ENCODE measurements at regions not wholly inside any gene's neighbourhood (a gene's known extent, or its start where the extent isn't known, plus 50 kb on each side); places are given as distances from the start of the nearest gene placed in this dataset.
A peak's percentile ranks its signal among the peaks of the same experiment; 100 is the strongest.

DNA sequence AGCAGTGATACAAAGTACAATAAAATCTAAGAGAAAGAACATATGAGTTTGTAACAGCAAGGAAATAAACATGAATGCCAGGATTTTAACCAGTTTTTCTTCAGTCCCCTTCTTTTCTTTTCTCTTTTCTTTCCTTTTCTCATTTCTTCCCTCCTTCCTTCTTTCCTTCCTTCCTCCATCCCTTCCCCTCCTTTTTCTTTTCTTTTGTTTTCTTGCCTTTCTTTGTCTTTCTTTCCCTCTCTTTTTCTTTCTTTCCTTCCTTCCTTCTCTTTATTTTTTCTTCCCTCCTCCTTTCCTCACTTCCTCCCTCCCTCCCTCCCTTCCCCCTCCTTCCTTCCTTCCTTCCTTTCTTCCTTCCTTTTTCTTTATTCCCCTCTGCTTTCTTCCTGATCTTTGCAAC, 142.8 kb upstream of the SYT4 start:
- TF ChIP-seq, protein P1, sequence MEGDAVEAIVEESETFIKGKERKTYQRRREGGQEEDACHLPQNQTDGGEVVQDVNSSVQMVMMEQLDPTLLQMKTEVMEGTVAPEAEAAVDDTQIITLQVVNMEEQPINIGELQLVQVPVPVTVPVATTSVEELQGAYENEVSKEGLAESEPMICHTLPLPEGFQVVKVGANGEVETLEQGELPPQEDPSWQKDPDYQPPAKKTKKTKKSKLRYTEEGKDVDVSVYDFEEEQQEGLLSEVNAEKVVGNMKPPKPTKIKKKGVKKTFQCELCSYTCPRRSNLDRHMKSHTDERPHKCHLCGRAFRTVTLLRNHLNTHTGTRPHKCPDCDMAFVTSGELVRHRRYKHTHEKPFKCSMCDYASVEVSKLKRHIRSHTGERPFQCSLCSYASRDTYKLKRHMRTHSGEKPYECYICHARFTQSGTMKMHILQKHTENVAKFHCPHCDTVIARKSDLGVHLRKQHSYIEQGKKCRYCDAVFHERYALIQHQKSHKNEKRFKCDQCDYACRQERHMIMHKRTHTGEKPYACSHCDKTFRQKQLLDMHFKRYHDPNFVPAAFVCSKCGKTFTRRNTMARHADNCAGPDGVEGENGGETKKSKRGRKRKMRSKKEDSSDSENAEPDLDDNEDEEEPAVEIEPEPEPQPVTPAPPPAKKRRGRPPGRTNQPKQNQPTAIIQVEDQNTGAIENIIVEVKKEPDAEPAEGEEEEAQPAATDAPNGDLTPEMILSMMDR (IDR thresholded peaks at IDR 0.05; ENCODE audit: extremely low read depth, missing control alignments): no peak
- no peak for DNase-seq (ENCODE audit: low spot score)

DNA sequence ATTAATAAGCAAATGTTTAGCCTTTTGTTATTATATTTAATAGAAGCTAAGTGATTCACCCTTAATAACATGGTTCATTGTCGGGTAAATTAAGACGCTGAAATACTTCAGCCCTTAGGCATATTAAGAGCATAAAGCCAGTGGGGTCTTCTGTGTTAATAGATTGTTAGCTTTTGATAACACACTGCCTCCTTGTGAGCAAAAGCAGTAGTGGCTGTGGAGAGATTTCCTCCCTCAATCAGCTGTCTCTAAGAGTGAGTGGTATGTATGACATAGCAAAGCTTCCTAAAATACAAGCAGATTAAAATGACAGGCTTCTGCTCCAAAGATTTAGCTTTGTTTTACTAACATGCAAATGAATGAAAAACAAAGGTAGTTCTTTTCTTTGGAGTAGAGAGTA, 143.7 kb upstream of the SYT4 start:
- TF ChIP-seq, protein P1 (IDR thresholded peaks at IDR 0.05; ENCODE audit: extremely low read depth, missing control alignments): no peak
- DNase-seq (ENCODE audit: low spot score): no peak

DNA sequence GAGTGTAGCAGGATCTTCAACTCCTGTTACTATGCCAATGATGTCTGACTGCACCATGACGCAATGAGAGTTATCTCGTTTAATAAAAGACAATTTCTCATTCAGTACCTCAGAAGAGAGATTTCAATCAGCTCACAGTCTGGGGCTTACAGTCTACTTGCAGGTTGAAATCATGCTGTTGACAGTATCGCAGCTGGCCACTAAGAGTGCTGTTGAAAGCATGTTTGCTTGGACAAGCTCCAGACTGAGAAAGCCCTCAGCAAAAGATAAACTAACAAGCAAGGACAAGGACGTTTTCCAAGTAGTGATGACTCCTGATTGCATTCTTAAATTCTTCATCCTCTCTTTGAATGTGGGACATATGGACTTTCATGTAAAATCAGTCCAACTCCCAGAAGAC, 145.2 kb upstream of the SYT4 start:
- TF ChIP-seq, protein P1 (IDR thresholded peaks at IDR 0.05; ENCODE audit: extremely low read depth, missing control alignments): peak; percentile 2

DNA sequence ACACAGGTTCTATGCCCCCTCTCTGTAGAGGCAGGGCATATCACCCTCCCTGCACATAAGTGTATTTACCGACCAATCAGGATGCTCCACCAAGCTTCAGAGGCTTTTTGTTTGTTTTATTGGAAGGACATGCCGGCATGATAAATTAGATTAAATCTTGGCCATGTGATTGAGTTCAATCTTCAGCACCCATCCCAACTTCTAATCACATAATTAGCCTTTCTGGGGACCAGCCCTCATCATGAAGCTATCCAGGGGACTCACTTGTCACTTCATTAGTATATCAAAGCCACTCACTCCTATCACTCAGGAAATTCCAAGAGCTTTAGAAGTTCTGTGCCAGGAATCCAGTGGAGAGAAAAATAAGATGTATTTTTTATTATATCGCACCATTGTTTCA, 158.6 kb upstream of the SYT4 start:
- no peak for DNase-seq (ENCODE audit: low spot score)
- TF ChIP-seq, protein P1 (IDR thresholded peaks at IDR 0.05; ENCODE audit: extremely low read depth, missing control alignments): no peak

More for the DNA sequence above, 145.2 kb upstream of the SYT4 start:
- no peak for DNase-seq (ENCODE audit: low spot score)

DNA sequence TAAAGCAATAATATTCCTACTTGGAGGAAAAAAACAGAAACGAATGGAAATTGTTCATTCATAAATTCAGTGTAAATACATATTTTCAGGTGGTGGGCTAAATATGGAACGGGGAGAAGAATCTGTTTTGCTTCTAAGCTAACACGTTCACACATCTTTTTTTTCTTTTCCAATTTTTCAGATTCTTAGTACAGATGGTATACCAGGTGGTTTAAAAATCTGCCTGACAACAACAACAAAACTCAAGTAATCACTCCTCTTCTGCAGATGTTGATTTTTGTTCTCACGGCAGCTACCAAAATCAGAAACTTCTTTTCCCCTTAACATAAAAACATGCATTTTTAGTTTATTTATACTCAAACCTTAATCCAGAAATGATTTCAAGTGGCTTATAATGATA, 164.8 kb upstream of the SYT4 start:
- no peak for DNase-seq (ENCODE audit: low spot score)
- TF ChIP-seq, protein P1 (IDR thresholded peaks at IDR 0.05; ENCODE audit: extremely low read depth, missing control alignments): no peak

DNA sequence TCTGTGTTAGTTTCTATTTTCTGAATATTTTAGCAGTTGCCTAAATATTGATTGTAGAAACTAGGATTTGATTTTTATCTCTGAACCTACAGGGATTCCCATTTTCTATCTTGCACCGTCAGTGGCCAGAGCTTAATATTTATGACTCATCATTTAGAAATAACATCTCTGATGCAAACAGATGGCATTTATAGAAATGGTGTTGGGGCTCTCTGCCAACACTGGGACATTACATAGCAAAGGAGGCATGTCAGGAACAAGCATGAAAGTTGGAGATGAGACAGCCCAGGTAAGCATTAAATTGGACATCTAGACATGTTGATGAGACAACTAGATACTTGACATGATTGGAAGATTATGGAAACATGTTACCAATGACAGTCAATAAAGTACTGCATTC, 165.3 kb upstream of the SYT4 start:
- TF ChIP-seq, protein P1 (IDR thresholded peaks at IDR 0.05; ENCODE audit: extremely low read depth, missing control alignments): no peak
- no peak for DNase-seq (ENCODE audit: low spot score)

DNA sequence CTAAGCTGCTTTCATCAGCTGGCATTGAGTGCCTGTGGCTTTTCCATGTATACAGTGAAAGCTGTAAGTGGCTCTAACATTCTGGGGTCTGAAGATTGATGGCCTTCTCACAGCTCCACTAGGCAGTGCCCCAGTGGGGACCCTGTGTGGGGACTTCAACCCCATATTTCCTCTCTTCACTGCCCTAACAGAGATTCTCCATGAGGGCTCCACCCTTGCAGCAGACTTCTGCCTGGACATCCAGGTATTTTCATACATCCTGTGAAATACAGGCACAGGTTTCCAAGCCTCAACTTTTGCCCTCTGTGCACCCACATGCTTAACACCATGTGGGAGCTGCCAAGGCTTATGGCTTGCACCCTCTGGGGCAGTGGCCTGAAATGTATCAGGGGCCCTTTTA, 188.2 kb upstream of the SYT4 start:
- no peak for DNase-seq (ENCODE audit: low spot score)
- TF ChIP-seq, protein P1 (IDR thresholded peaks at IDR 0.05; ENCODE audit: extremely low read depth, missing control alignments): no peak
